ENCODE measurements at regions not wholly inside any gene's neighbourhood (a gene's known extent, or its start where the extent isn't known, plus 50 kb on each side); places are given as distances from the start of the nearest gene placed in this dataset.

GRCh38 chr2:15047184-15047583 is 414.7 kb downstream of the LRATD1 start:
- 77% methylated on average over 5 of the region's 5 CpGs for WGBS
- no peak overlapping the region for H3K27ac ChIP-seq (ENCODE audit: low read depth in 1 of 2, low read length in 2 of 2)
- H3K4me3 ChIP-seq (ENCODE audit: low read depth in 1 of 3, low read length in 3 of 3): no peak overlapping the region
- H3K36me3 ChIP-seq (ENCODE audit: control insufficient read depth in 4 of 4, insufficient read depth in 3 of 4, low read depth in 1 of 4, low read length in 3 of 4): no peaks in the 10 kb centered on the region
- no peaks in the 10 kb centered on the region for H3K27me3 ChIP-seq (ENCODE audit: control insufficient read depth in 4 of 4, insufficient read depth in 4 of 4, low read length in 3 of 4)
- no peak for TF ChIP-seq GABPA (IDR thresholded peaks at IDR 0.05 in 1 of 2, conservative IDR thresholded peaks at IDR 0.05 in 1 of 2)
- no peak for TF ChIP-seq SP1 (IDR thresholded peaks at IDR 0.05)
- TF ChIP-seq RAD21 (IDR thresholded peaks at IDR 0.05): no peak
- no peak for TF ChIP-seq REST (IDR thresholded peaks at IDR 0.05)
- TF ChIP-seq NR2F2 (IDR thresholded peaks at IDR 0.05): no peak
- no peak for TF ChIP-seq TAF1 (conservative IDR thresholded peaks at IDR 0.05)
- TF ChIP-seq FOXA1 (IDR thresholded peaks at IDR 0.05): no peak
- TF ChIP-seq MAX (IDR thresholded peaks at IDR 0.05): no peak
- TF ChIP-seq ATF3 (IDR thresholded peaks at IDR 0.05): no peak
- no peak for TF ChIP-seq YY1 (IDR thresholded peaks at IDR 0.05)
- no peak for TF ChIP-seq HNF4G (IDR thresholded peaks at IDR 0.05)
- TF ChIP-seq ZBTB33 (IDR thresholded peaks at IDR 0.05): no peak
- TF ChIP-seq EGR1 (IDR thresholded peaks at IDR 0.05; ENCODE audit: low read depth in 2 of 2): no peak
- no peak for TF ChIP-seq RXRA (IDR thresholded peaks at IDR 0.05)
- no peak for TF ChIP-seq HNF4A (conservative IDR thresholded peaks at IDR 0.05)
- TF ChIP-seq CTCF (IDR thresholded peaks at IDR 0.05; ENCODE audit: low read depth, low read length, missing input control): no peak
- no peak for TF ChIP-seq FOXA2 (IDR thresholded peaks at IDR 0.05)
- no peak for TF ChIP-seq JUND (IDR thresholded peaks at IDR 0.05)
- DNase-seq (ENCODE audit: low spot score): no peak
- H3K9me3 ChIP-seq (ENCODE audit: control insufficient read depth in 4 of 4, low read length in 3 of 4): no peaks in the 10 kb centered on the region
- no peaks in the 10 kb centered on the region for H3K4me1 ChIP-seq (ENCODE audit: control insufficient read depth in 4 of 4, insufficient read depth in 4 of 4, low read length in 3 of 4)
- no peak overlapping the region for H3K9ac ChIP-seq (ENCODE audit: low read depth in 1 of 2, low read length in 2 of 2)

Measured in liver (tissue), 8 donors.